GM04504 (cell line): ENCODE measurements at regions not wholly inside any gene's neighbourhood (a gene's known extent, or its start where the extent isn't known, plus 50 kb on each side); places are given as distances from the start of the nearest gene placed in this dataset.

Source experiments
- DNase-seq: peaks from one replicate; pipeline ENCODE4 v3.0.0-alpha.2; 2012; ENCODE audit warnings: low read depth

- DNase-seq, result no peak
These were observed 138.9 kb downstream of the PTH2R start for GRCh38 chr2:208545403-208546042.

- no peak for DNase-seq
These were observed 139.5 kb downstream of the PTH2R start for GRCh38 chr2:208546107-208546506.

DNA sequence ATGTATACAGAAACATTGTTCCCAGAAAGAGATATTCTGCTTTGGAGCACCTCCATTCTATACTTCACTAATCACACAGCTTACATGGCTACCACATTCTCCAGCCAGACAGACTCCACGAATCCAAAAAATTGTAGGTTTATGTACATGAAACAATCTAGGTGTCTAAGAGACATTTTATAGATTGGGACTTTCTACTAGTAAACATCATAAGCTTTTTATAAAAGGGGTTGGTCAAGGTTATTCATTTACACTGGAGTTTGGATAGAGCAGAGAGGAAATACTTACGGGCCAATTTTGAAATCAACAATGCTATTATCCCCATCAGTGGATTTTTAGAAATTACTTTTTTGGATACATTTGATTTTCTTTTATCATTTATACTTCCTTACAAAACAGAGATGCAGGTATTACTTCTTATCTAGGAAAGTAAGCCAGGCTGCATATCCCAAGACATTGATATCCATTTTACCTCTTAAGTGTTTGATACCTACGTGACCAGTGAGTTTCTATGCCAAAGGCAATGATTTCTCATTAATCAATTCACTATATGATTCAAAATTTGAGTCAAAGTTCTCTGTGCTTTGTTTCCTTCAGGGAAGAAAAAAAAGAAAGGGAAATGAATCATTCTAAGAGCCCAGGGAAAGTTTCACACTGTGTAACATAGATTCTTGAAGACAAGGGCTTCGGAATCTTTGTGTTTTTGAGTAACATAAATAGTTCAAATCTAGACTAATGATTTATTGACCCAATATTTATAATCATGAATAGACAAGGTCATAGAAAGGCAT is 140.5 kb downstream of the PTH2R start:
- no peak for DNase-seq

DNA sequence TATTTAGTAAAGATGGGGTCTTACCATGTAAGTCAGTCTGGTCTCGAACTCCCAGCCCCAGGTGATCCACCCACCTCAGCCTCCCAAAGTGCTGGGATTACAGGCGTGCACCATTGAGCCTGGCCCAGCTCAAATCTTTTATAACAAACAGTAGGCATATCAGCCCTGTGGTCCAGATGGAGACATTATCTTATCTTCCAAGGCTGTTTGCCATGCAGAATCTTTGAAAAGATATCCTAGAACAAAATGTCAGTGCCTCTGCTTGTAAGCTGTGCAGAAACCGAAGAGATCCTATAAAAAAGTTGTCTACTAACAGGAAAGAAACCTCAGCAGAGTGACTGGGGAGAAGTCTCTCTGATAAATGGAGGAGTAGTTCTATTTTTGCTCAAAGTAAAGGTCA is 142.1 kb downstream of the PTH2R start:
- no peak for DNase-seq

- no peak for DNase-seq
These were observed 143.1 kb downstream of the PTH2R start for GRCh38 chr2:208549546-208550158.

GRCh38 chr2:208552943-208553342 is 146.4 kb downstream of the PTH2R start:
- DNase-seq, result no peak

- DNase-seq, result no peak
These were observed 150.4 kb downstream of the PTH2R start for GRCh38 chr2:208556983-208557484.

DNA sequence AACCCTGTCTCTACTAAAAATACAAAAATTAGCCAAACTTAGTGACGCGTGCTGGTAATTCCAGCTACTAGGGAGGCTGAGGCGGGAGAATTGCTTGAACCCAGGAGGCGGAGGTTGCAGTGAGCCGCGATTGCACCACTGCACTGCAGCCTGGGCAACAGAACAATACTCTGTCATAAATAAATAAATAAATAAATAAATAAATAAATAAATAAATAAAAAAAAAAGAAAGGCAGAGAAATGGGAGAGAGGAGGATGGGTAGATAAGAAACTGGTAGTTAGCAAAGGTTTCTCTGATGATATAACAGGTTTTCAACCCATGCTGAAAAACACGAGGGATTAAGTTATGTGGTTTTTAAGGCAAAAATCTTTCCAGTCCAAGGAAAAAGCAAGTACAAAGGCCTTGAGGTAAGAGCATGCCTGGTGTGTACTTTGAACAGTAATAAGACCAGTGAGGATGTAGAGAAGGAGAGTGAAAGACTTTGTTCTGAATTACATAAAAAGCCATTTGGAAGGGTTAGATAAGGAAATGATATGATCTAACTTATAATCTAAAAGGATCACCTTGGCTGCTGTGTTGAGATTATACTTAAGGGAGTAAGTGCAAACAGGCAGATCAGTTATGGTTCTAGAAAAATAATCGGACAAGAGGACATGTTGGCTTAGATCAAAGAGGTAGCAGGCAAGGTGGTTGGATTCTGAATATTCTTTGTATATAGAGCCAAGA is 159.3 kb downstream of the PTH2R start:
- no peak for DNase-seq

GRCh38 chr2:208568203-208568602 is 161.6 kb downstream of the PTH2R start:
- DNase-seq, result no peak

GRCh38 chr2:208570066-208570465 is 163.5 kb downstream of the PTH2R start:
- DNase-seq, result no peak

- no peak for DNase-seq
These were observed 164.5 kb downstream of the PTH2R start for GRCh38 chr2:208570851-208571763.

DNA sequence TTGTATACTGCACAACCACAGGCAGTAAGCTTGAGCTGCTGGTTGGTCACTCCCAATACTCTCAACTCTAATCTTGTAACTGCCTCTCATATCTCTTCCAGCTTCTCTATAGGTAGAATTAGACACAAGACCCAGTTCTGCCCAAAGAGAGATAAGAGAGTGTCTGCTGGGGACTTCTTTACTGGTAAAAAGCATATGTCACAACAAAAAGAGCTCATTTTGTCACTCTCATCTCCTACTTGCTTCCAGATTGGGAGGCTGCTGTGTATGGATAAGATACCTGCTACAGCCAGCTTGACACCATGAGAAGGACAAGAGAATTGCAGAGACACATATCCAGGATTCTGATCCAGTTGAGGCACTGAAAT is 165.2 kb downstream of the PTH2R start:
- DNase-seq, result no peak

GRCh38 chr2:208573569-208573968 is 167.0 kb downstream of the PTH2R start:
- DNase-seq, result no peak

DNA sequence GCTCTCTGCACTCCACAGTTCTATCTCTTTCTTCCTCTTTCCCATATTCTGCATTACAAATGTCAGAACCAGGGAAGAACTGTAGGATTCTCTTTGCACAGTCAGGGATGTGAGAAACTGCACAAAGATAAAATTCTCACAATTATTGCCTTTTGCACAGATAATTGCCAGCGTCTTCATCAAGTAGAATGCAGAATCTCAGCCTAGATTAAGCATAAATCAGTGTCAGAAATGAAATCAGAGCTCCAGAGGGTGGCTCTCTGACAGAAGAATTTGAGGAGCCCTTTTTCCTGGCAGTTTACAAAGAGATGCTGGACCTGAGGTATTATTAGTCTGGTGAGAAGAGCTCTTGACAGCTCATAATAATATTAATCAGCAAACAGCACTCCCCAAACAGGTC is 173.1 kb downstream of the PTH2R start:
- DNase-seq, result no peak

- no peak for DNase-seq
These were observed 177.9 kb downstream of the PTH2R start for GRCh38 chr2:208584378-208584985.

GRCh38 chr2:208586516-208586915 is 179.9 kb downstream of the PTH2R start:
- no peak for DNase-seq

DNA sequence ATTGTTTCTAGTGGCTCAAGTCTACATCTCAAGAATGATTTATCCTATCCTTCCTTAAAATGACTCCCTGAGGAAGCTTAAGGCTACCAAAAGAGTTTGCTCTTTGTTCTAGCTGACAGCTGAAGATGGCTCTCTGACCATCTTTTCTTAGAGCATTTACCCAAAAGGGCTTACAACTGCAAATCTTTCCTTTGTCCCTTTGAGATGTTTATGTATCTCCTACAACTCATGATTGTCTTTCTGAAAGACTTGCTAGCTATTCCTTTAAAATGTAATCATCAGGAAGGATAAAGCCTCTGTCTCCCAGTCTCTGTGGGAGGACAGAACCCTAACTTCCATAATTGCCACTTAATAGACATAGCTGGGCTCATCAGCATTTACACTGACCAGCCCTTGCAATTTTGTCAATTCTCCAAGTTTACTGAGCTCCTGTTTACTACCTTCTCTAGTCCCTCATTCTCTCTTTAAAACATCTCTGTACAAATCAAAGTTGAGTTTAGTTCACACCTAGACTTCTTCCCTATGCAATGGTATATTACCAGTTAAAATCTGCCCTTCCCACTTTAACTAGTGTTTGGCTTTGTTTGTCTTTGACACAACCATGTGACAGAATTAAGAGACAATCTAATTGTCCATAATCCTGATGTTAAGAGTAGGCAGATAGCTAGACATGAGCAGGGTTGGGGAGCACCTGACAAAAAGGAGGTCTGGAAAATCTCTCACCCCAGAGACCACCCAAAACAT is 188.2 kb downstream of the PTH2R start:
- DNase-seq, result no peak

DNA sequence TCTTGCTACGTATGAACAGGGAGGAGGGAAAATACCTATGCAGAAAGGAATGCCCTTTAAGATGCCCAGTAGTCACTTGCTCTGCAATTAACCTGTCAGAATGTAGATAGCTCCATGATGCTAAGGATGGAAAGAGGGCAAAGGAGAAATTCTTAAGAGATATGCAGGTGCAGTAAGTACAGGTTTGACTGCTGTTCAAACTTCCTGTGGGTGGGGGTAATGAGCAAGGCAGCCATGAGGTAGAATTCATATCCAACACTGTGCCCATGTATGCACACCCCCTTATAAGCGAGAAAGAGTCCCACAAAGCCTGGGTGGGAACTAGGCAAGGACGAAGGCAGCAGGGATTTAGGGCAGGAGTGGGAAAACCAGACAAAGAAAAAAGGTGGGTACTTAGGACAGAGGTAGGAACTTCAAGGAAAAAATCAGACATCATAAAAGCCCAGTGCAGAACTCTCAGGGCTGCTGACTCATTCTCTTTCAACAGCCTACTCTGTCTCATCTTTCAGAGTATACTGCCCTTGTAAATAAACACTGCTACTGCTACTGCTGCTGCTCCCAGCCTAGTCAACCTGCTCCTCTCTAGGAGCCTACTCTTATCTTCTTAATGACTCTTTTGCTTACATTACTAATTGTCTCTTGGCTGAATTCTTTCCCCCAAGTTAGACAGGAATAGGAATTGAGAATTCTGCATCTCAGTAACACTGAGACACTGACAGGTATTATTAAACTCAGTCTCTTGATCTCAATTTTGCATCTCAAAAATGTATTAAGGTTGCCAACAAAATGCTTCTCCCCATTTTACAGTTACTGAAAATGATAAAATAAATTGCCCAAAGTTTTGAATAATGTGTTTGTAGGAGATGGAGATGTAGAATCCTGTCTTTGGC is 189.0 kb downstream of the PTH2R start:
- no peak for DNase-seq

DNA sequence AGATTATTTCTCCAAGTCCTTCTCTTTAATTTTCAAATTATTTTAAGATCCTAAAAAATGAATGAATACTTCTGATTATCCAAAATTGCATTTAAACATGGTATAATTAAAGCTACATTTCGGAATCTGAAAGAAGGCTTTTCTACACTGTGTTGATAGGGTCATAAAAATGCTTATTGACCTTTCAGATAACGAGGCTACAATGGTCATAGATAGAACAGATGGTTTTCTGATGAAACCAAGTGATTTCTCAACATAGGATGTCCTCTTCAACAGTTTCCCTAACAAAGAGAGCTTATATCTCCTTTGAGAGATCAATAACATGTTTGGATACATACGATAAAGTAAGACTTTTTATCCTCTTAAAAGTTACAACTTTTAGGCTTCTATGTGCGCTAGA is 201.1 kb downstream of the PTH2R start:
- DNase-seq, result no peak
